Activated CD4-positive, alpha-beta T cell treated with anti-CD3 and anti-CD28 coated beads, Interleukin-10, Interleukin-2, amounts not matched to agents 100 ng/mL and 50 ng/mL, durations not matched to agents 16 hours and 8 hours (primary cell): ENCODE measurements at regions not wholly inside any gene's neighbourhood (a gene's known extent, or its start where the extent isn't known, plus 50 kb on each side); places are given as distances from the start of the nearest gene placed in this dataset.

Source experiments
- DNase-seq: peaks from one replicate; pipeline ENCODE4 v3.0.0-alpha.2; 2020

DNA sequence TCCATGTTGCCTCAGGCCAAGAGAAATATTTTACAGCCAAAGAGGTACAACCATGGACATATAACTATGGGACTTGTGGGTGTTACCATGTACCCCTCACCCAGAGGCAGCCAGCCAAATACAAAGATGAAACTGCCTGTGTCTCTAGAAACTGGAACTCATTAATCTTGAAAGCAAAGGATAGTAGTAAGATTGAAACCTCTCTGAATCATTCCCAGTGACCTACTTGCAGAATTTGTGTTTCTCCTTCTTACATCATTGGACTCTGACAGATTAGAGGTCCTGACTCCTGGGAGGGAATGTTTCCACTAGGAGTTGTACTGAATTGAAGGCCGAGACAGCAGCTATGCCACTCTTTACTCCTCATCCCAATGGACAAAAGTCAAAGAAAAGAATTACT, 257.4 kb upstream of the UBASH3B start:
- peak; percentile 76 for DNase-seq

DNA sequence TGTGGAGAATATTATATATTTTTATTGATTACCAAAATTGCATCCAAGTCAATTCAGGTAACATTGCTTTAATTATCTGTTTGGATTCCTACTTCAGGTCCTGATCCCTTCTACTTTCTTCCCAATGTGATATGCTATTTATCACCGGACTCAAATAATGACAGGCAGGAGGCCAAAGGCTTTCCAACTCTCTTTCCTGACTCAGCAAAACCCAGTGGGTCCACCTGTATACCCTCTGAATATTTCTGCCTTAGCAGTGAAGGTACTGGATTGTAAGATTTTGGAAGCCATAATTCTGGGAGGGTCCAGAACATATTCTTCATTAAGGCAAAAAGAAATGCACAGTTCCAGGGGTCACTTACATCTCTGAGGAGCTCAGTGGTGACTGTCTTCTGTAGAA, 260.2 kb upstream of the UBASH3B start:
- no peak for DNase-seq

DNA sequence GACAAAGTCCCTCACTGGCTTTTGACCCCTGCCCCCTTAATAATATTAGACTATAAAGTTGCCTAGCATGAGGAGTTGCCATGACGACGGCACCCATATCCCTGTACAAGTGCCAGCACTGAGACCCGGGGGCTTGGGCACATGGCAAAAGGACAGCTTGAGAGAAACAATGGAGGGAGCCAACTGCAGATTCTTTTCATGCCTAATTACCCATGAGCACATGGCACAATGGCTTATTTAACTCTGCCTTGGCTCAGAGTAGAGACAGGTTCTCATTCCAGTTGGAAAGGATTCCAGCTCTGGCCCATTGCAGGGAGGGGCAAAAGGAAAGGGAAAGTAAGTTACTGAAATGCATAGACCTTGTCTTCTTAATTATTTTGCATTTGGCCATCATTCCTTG, 261.2 kb upstream of the UBASH3B start:
- DNase-seq: no peak

DNA sequence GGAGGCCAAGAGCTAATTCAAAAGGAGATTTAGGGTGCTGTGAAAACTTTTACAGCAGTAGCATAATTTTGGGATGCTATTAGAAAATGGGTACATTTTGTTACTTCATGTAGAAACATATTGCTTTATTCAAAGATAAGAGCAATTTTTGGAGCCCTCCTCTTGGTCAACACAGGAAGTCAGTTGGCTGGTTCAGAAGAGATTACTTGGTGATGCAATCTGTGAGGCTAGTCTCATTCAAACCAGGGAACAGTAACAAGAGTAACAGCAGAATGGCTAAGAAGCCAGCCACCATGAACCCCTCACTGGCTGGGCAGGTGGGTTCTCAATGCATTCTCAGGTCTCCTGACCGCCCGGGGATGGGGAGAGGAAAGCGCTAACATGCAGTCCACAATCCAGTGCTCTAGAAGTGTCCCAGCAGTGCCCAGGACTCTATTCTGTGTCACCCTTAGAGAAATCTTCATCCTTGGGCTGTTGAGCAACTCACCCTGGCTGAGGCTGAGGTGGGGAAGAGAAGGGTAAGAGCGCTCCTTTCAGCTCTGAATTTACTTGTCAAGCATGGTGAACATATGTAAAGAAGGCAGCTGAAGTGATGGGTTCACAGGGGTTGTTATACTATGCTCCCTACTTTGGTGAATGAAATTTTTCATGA, 262.2 kb upstream of the UBASH3B start:
- DNase-seq: no peak

DNA sequence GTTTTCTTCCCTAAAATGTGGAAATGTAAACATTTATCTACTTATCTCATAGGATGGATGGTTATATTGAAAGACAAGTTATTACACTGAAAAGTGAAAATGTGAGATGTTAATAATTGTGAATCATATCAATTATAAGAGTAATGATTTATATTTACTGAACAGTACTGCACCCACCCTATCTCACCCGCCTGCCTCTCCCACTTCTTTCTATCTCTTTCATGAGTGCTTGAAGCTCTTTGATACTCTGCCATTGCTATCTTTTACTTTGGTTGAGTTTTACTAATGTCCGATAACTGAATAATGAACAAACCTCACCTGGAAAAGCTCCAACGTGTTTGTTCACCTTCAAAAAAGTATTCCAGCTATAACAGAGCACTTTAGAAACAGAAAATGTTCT, 263.0 kb upstream of the UBASH3B start:
- no peak for DNase-seq

DNA sequence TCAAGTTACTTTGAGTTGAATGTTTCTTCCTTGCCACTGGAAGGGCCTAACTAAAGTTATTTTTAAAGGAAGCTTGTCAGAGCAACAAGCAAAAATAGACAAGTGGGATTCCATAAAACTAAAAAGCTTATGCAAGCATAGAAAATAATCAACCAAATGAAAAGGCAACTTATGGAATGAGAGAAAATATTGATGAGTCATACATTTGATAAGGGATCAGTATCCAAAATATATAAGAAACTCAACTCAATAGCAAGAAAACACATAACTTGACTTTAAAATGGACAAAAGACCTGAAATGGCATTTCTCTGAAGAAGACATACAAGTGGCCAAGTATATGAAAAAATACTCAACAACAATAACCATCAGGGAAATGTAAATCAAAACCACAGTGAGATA, 264.5 kb upstream of the UBASH3B start:
- DNase-seq: no peak

DNA sequence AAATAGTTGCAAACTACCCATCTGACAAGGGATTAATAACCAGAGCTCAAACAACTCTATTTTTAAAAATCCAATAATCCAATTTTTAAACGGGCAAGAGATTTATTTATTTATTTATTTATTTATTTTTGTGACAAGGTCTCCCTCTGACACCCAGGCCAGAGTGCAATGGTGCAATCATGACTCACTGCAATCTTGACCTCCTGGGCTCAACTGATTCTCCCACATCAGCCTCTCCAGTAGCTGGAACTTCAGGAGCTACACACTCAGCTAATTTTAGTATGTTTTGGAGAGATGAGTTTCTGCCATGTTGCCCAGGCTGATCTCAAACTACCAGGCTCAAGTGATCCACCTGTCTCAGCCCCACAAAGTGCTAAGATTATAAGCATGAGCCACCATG, 267.2 kb upstream of the BLID start:
- DNase-seq: no peak

DNA sequence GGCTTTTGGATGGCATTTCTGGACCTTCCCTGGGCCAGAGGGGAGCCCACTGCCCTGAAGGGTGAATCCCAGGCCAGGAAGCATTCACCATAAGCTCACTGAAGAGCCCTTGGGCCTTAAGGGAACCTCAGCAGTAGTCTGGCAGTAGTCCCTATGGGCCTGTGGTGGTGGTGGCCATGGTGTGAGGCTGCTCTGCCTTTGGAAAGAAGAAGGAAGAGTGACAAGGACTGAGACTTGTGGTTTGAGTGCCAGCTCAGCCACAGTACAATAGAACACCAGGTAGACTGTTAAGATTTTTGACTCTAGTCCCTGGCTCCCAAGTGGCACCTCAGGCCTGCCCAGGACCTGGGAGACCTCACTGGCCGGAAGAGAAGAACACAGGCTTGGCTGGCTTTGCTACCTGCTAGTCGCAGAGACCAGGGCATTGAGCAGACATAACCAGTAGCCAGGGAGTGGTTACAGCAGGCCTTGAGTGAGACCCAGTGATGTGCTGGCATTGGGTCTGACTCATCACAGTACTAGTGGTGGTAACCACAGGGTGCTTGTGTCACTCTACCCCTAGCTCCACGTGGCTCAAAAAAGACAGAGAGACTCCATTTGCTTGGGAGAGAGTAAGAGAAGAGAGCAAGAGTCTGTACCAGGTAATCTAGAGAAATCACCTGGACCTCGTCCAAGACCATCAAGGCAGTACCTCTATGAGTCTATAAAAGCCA, 259.8 kb upstream of the BLID start:
- DNase-seq: peak; percentile 67

DNA sequence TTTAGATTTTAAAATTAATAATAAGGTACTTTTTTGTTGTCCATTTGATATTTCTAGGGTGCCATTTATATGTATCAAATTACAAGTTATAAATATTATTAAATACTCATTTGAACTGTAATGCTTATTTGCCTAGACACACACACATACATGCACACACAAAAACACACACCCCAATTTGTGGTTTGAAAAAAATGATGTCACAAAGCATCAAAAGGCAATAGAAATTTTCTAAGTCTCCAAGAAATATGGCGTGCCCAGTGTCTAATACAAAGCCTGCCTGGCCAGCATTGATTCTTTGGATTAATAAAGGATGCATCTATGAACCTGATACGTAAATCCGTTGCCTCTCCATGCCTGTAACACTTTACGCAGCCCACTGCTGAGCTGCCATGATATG, 252.8 kb upstream of the BLID start:
- DNase-seq: no peak

DNA sequence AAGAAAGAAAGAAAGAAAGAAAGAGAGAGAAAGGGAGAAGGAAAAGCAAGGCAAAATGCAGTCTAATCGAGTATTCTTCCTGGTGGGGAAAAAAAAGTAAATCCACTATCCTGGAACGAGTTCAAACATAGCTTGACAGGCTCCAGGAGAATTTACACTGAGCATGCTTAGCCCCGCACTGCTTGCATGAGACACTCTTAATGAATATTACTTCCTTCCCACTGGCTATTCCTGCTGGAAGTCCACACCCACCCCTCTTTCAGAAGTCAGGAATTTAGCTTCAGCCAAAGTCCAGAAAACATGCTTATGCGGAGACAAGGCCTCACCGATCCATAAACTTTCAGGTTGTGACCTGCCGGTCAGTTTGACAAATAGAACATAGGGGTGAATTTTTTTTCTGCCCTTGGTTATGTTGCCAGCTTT, 251.8 kb upstream of the BLID start:
- no peak for DNase-seq

DNA sequence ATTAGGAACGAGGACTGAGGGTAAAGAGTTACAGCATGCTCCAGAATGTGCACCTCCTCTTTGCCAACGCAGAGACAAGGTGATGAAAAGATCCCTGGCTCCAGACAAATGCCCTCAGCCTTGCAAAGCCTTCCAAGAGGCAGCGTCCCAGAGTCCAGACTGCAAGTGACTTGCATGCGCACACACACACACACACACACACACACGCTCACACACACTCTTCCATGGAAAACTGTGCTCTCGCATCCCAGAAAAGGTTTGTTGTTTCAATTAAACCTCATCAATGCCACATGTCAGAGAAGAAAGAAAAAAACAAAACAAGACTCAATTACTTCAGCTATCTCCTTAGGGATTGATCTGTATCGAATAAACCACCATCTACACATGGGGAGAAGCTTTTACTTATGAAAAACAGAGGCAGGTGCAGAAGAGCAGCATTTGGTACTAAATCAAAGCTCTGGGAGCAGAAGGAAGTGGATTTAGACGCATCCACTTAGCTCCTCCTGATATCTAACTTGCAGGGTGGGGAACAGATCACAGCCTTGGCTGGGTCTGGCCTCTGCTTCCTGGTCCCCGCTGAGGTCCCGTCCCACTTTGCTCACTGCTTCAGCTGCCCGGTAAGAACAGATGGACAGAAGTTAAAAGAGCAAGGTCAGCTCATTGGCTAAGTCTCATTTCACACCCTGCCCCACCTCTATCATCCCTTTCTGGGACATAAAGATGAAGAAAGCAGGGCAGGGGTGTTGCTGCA, 249.8 kb upstream of the BLID start:
- no peak for DNase-seq

DNA sequence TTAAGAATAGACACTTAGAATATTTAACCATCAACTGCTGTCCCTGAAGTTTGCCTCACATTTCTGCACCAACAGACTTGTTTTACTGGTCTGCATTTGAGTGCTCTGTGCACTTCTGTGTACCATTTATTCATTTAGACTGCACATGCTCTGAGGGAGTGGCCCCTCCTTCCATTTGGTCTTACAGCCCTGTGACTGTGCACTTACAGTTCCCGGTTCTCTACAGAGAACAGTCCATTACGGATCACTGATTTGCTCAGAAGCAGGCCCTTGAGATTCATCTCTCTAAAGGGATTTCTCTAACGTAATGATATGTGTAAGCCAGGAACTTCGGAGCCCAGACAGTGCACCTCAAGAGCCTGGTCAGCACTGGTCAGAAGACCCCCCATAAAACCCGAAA, 247.3 kb upstream of the BLID start:
- no peak for DNase-seq

DNA sequence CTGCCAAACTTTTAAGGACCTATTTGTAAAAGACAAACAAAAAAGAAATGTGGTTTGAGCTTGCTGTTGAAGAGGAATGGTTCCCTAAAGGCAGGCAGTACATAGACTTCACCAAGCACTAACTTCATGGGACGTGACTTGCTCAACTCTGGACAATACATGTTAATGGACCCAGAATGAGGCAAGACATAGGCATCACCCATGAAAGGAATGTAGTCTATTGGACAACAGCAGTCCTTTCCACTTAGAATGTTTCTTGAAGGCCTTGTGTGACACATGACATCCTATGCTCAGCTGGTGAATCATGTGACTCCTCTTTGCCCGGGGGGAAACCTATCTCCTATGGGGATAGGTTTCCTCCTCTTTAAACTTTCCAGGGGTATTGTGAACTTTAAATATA, 246.4 kb upstream of the BLID start:
- DNase-seq: no peak

DNA sequence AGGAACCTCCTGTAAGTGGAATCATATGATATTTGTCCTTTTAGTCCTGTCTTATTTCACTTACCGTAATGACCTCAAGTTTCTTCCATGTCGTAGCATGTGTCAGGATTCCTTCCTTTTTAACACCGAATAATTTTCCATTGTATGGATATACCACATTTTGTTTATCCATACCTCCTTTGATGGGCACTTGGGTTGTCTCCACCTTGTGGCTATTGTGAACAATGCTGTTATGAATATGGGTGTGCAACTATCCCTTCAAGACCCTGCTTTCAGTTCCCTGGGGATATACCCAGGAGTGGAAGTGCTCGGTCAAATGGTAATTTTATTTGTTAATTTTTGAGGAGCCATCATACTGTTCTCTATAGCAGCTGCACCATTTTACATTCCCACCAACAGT, 244.9 kb upstream of the BLID start:
- no peak for DNase-seq

DNA sequence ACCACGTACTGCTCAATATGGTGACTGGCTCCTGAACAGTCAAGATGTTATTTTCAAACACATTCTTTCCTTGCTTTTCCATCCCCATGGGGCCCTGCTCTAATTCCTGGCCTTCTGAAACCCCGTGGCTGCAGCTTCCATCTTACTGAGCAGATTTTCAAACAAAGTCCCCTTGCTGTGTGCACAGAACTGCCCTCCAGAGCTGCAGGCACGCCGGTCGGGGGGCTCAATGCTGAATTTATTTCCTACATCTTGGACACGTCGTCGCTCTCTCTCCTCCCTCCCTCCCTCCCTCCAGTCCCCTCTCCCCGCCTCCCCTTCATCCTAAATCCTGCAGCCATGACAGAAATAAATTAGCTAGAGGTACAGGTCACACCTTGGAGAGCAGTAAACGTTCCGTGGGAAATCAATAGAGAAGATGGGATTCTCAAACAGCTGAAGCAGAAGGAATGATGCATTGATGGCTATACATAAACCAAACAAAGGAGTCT, 243.1 kb upstream of the BLID start:
- no peak for DNase-seq

DNA sequence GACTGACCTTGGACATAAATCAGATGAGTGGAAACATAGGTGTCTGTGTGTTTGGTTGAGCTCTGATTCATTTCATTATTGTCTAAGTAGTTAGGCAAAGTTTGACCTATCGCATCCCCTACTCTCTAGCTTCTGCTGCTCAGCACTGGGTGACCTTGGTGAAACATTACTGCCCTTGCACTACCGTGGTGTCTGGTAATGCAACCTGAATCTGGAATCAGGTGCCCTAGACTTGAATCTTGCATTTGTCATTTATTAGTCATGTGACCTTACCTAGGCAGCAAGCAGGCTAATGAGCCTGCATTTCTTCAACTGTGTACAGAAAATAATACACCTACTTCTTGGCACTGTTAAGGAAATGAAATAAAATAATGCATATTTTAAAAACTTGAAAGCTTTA, 242.3 kb upstream of the BLID start:
- no peak for DNase-seq

DNA sequence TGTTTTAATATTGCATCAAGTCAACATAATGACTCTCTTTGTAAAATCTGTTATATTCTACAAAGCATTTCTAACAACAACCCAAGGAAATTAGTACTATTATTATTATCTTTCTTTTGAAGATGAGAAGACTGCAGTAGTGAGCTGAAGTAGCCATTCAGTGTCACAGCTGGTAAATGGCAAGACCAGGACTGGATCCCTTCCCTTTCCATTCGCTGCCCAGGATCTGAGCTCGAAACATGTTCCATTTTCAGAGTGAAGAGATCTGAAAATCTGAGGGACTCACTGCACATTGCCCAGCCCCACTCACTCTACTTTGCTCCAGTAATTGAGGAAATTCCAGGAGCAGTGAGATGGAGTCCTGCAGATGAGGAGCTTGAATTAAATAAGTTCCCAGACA, 240.0 kb upstream of the BLID start:
- DNase-seq: no peak

DNA sequence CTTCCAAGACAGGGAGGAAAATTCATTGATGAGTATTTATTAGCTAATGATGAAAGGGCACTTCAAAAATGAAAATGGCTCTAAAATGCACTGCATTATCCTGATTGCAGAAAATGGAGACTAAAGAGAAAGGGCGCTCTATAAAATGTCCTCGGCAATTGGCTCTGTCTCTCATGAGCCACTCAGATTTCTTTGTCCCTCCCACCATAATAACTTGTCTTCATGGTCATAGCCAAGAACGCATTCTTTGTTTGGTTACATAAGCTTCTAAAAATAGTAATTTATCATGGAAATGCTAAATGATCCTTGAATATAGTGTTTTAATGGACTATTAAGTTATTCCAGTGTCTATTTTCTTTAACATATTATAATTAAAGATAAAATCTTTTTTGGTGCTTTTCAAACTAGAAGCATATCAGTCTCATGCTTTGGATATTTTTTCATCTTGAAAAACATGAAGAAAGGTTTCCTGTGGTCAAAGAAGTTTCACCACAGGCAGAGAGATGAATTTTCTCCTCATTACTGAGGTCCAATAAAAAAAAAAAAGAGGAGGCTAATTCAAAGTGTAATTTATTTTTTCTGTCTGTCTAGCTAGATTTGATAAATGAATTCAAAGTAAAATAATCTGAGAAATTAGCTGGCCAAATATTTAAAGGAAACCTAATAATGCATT, 238.1 kb upstream of the BLID start:
- DNase-seq: no peak

DNA sequence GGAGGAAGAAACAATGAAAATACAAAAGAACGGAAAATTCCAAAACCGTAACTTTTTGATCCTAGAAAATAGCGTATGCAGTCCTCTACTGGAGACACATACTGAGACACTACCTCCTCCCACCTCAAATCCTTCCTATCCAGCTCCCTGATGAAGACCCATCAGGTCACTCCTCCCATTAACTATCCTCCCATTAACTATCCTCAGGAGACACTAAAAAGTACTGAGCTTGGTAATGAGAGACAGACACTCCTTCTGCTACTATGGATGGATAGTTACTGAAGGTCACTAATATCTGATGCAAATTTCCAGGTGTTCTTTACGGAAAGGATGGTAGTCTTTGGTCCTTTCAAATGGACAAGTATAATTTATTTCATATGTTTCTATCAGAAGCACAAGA, 237.5 kb upstream of the BLID start:
- DNase-seq: no peak

DNA sequence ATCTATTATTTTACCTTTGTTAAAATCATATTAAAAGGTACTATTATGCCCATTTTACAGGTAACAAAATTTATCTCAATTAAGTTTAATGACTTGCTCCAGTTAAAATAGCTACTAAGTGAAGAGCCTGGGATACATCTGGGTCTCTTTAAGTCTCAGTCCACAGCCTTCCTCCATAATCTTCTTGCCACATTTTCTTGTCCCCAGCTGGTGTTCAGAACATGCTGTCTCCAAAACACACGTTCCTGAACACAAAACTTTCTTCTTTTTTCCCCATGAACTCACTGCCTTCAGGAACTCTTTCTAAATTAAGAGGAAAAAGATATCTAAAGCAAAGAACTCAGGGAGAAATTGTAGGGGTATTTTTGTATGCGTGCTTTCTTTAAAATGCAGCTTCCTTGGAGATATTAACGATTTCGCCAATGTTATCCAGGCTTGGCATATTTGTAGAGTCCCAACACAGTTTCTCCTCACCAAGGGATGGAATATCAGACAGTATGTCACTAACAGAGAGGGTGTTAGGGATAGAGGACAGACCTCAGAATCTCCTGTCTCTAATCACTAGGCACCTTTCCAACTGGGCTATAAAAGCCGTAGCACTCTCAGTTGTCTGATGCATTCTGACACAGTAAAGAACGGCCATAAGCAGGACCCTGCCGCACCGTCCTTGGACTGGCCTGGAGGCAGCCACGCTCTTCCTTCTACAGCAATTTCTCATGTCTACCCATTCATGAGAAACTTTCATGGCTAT, 232.8 kb upstream of the BLID start:
- no peak for DNase-seq

DNA sequence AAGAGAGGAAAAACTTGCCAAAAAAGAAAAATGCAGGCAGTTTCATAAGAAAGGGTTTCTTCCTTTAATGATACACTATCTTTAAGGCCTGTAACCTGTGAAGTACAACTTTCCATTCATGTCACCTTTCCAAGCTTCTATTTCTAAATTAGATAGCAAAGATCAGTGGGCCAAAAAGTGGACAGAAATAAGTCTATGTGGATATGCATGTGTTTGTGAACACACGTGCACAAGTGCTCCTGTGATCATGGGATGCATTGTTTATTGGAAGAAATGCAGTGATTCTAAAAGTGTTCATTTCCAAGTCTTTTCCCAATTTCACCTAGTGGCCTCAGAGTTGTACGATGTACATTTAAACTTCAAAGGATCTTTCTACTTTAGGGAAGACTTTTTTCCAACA, 230.0 kb upstream of the BLID start:
- DNase-seq: no peak

DNA sequence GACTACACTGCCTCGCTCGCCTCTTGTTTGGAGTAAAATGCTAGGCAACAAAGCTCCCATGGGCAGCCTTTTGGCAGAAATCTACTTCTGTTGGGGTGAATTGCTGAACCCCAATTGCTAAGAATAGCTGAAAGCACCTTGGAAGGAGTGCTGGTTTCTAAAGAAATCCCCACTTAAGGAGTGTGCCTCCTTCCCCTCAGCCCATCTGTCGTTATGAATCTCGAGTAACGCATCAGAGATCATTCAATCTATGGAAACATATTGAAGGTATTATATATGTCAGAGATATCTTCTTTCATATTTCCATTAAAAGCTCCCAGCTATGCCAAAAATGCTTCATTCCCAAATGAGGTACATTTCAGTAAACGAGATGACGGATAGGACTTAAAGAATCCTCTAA, 229.6 kb upstream of the BLID start:
- no peak for DNase-seq

DNA sequence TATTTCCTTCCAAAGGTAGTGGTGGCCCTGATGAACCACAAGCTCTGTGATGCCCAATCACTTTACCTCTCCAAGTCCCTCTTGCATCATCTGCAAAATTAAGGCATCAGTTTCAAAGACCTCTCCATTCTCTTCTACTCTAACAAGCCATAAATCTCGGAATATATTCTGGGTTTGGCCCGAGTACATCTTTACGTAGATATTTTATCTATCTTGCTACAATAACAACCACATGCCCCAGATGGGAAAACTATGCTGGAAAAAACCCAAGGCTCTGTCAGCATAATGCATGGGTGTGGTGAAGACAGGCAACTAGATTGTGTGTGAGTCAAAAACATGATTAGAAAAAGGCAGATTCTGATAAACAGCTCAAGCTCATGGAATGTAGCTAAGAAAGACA, 228.2 kb upstream of the BLID start:
- no peak for DNase-seq
